ENCODE measurements at regions not wholly inside any gene's neighbourhood (a gene's known extent, or its start where the extent isn't known, plus 50 kb on each side); places are given as distances from the start of the nearest gene placed in this dataset.

DNA sequence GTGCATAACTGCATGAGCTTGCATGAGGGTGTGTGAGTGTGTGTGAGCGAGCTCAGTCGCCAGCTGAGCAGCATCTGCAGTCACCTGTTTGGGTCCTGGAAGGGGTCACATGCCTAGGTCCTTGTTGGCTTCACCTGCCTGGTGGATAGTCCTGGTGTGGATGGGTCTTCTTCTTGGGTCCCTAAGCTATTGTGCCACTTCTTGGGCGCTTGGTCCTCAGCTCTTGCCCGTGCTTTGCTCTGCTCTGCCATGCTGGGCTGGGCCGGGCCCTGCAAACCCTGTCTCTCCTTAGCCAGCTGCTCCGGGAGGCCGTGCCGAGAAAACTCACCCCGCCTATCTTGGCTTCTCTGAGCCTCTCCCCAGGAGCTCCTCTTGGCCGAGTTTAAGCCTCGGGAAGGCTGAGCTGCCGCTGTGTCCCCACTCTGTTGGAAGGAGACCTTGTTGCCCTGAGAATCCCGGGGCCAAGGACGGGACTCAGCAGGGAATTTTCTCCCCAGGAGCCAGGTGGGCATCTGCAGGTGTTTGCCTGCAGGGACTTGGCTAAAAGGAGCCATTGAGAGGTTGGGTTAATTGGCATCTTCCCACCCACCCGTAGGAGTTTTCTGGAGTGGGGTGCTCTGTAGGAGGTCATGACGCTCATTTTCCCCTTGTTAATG is 300.8 kb downstream of the NDUFA10 start:
- no peak overlapping the region for H3K4me3 ChIP-seq (ENCODE audit: low read depth, low read length)
- H3K27me3 ChIP-seq: no peaks in the 10 kb centered on the region
- no peaks in the 10 kb centered on the region for H3K4me1 ChIP-seq
- no peaks in the 10 kb centered on the region for H3K36me3 ChIP-seq
- H3K9me3 ChIP-seq: no peaks in the 10 kb centered on the region
- TF ChIP-seq, protein P1, sequence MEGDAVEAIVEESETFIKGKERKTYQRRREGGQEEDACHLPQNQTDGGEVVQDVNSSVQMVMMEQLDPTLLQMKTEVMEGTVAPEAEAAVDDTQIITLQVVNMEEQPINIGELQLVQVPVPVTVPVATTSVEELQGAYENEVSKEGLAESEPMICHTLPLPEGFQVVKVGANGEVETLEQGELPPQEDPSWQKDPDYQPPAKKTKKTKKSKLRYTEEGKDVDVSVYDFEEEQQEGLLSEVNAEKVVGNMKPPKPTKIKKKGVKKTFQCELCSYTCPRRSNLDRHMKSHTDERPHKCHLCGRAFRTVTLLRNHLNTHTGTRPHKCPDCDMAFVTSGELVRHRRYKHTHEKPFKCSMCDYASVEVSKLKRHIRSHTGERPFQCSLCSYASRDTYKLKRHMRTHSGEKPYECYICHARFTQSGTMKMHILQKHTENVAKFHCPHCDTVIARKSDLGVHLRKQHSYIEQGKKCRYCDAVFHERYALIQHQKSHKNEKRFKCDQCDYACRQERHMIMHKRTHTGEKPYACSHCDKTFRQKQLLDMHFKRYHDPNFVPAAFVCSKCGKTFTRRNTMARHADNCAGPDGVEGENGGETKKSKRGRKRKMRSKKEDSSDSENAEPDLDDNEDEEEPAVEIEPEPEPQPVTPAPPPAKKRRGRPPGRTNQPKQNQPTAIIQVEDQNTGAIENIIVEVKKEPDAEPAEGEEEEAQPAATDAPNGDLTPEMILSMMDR (IDR thresholded peaks at IDR 0.05; ENCODE audit: low read depth, low read length): no peak
- DNase-seq: no peak

DNA sequence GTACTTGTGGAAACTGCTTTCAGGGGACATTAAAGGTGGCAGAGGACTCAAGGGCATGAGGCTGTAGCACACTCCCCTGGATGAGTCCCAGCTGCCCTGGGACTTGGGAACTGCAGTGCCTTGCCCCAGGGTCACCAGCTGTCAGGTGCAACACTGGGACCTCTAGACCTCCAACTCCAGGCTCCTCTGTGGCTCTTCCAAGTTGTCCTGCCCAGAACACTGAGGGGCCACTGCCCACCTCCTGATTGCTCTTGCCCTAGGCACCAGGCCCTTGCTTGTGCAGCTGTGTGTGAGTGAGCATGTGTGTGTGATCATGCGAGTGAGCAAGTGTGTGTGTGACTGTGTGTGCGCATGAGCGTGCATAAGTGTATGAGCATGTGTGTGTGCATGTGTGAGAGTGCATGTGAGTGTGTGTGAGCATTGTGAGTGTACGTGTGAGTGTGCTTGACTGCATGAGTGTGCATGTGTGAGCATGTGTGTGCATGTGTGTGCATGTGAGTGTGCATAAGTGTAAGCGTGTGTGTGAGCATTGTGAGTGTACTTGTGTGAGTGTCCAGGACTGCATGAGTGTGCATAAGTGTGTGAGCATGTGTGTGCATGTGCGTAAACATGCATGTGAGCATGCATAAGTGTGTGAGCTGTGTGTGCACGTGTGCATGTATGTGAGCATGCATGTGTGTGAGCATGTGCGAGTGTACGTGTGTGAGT is 301.5 kb downstream of the NDUFA10 start:
- Histone ChIP-seq H3K4me3 (ENCODE audit: low read depth, low read length) (no peak overlapping the region), H3K36me3 (no peaks in the 10 kb centered on the region), H3K9me3 (no peaks in the 10 kb centered on the region), H3K27me3 (no peaks in the 10 kb centered on the region), H3K4me1 (no peaks in the 10 kb centered on the region)
- DNase-seq: no peak
- TF ChIP-seq, protein P1 (IDR thresholded peaks at IDR 0.05; ENCODE audit: low read depth, low read length): no peak

DNA sequence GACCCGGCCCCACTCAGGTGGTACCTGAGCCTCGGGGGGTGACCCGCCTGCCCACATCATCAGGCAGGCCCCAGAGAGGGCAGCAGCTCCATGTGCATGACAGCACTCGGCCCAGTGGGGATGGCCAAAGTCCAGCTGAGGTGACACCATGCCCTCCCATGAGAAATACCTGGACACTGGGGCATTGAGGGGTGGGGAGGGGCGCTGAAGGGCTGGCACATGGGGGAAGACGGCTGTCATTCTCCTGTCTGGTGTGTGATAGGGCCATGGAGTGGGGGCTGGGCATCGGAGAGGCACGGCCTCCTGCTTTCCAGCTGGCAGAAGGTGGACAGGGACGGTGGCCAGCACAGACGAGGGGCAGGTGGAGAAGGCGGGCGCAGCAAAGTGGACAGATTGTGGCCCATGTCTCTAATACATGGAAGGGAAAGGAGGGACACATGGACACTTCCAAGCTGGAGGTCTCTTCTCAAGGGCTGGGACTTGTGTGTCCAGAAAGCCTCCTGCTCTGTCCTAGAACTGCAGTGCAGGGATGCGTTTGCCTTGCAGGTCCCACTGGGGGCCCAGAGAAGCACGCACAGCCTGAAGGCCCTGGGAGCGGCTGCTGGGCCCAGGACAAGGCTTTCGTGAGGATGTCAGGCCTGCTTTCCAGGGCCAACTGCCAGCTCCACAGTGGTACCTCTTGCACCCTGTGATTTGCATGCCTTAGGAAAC is 302.2 kb downstream of the NDUFA10 start:
- H3K27me3 ChIP-seq: no peaks in the 10 kb centered on the region
- TF ChIP-seq, protein P1 (IDR thresholded peaks at IDR 0.05; ENCODE audit: low read depth, low read length): no peak

DNA sequence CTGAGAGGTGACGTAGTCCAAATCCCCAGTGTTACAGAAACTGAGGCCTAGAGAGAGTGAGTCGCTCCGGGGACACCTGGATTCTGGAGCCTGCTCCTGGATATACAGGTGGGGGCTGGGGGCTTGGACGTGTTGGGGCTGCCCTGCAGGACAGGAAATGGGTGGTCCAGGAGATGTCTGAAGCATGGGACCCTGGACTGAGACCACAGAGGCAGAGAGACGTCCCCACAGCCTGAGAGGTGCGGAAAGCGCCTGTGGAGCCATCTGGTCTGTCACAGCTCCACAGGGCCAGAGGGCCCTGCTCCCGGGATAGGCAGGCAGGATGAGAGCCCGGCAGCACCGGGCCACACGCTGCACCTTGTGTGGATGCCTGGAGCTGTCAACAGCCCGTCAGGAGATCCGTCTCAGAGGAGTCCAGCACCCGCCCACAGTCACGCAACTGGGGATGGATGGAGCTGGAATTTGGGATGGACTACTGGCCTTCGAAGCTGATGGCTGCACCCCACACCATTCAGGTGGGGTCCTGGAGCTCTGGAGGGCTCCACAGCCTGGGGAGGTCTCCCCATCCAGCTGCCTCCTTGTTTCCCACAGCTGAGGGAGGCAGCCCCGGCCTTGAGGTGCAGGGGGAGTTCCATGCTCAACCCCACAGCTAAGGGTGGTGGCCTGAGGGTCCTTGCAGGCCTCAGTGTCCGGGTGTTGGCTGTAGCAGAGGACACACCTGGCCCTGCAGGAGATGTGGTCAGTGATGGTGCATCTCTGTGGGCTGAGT is 303.0 kb downstream of the NDUFA10 start:
- H3K9me3 ChIP-seq: no peaks in the 10 kb centered on the region
- no peak overlapping the region for H3K4me3 ChIP-seq (ENCODE audit: low read depth, low read length)
- H3K36me3 ChIP-seq: no peaks in the 10 kb centered on the region
- no peak for DNase-seq
- H3K4me1 ChIP-seq: no peaks in the 10 kb centered on the region
- TF ChIP-seq, protein P1 (IDR thresholded peaks at IDR 0.05; ENCODE audit: low read depth, low read length): no peak
- no peaks in the 10 kb centered on the region for H3K27me3 ChIP-seq

More for the DNA sequence above, 302.2 kb downstream of the NDUFA10 start:
- H3K36me3 ChIP-seq: no peaks in the 10 kb centered on the region
- H3K4me1 ChIP-seq: no peaks in the 10 kb centered on the region
- H3K4me3 ChIP-seq (ENCODE audit: low read depth, low read length): no peak overlapping the region
- DNase-seq: no peak
- no peaks in the 10 kb centered on the region for H3K9me3 ChIP-seq

DNA sequence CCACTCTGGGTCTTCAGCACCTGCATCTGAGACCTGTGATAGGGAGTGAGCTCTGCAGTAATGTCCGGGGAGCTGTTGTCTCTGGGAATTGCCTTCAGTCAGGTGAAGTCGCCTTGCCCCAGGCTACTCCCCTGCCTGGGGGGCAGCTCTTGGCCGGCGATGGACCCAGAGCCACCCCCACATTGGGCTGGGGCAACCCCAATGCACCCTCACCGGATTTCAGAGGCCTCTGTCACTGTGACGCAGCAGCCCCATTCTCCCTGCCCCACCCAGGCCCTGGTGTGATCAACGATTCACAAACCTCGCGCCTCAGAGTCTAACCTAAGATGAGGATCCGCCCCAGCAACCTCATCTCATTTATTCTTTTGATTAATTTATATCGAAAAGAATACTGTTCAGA is 303.6 kb downstream of the NDUFA10 start:
- no peaks in the 10 kb centered on the region for H3K27me3 ChIP-seq
- H3K36me3 ChIP-seq: no peaks in the 10 kb centered on the region
- no peak overlapping the region for H3K4me3 ChIP-seq (ENCODE audit: low read depth, low read length)
- no peak for DNase-seq
- TF ChIP-seq, protein P1 (IDR thresholded peaks at IDR 0.05; ENCODE audit: low read depth, low read length): no peak
- H3K4me1 ChIP-seq: no peaks in the 10 kb centered on the region
- H3K9me3 ChIP-seq: no peaks in the 10 kb centered on the region
